GM12865 (cell line): ENCODE measurements at regions not wholly inside any gene's neighbourhood (a gene's known extent, or its start where the extent isn't known, plus 50 kb on each side); places are given as distances from the start of the nearest gene placed in this dataset.

Experiments
- DNase-seq: peaks from one replicate; pipeline ENCODE4 v3.0.0; 2010; ENCODE audit warnings: low read depth
- H3K4me3 ChIP-seq: 2 replicates; pipeline ENCODE4 v1.5.1; 2011; ENCODE audit warnings: mild to moderate bottlenecking, low read depth, low read length, control low read depth
- TF ChIP-seq, protein P1 (sequence below): IDR thresholded peaks from 2 replicates; pipeline ENCODE4 v1.5.1; 2011; ENCODE audit warnings: low read length, control low read depth, low read depth, inconsistent platforms; ENCODE audit not compliant: insufficient read depth; ENCODE audit errors: missing control alignments

DNA sequence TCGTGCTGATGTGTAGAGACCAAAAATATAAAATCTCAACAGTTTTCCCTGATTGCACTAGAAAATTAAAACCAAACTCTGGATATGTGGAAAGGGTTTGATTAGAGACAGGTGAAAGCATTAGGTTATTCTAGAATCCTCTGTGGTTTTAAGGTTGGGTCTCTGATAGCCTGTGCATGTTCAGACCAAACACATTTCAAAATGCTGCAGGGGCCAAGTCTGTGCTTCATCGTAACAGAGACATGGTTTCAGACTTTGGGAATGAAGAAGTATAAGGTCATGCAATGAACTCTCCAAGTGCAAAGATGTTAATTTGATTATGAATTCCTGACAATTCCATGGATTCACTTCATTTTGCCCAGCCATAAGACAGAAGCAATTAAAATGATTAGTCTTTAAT lies 261.0 kb upstream of the KCNJ16 start:
- DNase-seq: no peak
- TF ChIP-seq, protein P1, sequence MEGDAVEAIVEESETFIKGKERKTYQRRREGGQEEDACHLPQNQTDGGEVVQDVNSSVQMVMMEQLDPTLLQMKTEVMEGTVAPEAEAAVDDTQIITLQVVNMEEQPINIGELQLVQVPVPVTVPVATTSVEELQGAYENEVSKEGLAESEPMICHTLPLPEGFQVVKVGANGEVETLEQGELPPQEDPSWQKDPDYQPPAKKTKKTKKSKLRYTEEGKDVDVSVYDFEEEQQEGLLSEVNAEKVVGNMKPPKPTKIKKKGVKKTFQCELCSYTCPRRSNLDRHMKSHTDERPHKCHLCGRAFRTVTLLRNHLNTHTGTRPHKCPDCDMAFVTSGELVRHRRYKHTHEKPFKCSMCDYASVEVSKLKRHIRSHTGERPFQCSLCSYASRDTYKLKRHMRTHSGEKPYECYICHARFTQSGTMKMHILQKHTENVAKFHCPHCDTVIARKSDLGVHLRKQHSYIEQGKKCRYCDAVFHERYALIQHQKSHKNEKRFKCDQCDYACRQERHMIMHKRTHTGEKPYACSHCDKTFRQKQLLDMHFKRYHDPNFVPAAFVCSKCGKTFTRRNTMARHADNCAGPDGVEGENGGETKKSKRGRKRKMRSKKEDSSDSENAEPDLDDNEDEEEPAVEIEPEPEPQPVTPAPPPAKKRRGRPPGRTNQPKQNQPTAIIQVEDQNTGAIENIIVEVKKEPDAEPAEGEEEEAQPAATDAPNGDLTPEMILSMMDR: no peak
- no peak overlapping the region for H3K4me3 ChIP-seq

DNA sequence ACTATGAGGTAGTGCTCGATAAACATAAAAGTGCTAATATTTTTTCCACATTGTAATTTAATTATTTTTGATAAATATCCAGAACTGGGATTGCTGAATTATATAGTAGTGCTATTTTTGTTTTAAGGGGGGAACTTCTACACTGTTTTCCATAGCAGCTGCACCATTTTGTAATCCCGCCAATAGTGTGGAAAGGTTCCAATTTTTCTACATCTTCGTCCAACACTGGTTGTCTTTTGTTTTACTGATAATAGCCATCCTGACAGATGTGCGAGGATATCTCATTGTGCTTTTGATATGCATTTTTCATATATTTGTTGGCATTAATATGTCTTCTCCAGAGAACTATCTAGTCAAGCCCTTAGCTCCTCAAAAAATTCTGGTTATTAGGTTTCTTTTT lies 259.6 kb upstream of the KCNJ16 start:
- TF ChIP-seq, protein P1: no peak
- no peak for DNase-seq

DNA sequence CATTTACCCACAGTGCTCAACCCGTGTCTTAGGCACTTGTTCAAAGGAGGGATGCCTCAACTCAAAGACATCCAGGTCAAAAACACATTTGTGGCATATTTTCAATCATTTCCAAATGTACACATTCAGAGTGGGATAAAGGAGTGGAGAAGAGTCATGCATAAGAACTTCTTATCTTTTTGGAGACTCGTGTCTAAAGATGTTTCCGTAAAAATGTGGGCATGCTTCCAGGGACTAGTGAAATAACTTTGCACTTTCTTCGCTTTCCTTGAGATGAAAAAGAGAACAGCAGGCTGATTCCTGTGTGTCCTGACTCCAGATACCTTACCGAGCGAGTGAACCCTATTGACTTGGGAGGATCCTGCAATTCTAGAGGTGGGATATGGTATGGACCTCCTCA lies 256.6 kb upstream of the KCNJ16 start:
- TF ChIP-seq, protein P1: no peak
- no peak for DNase-seq
- no peak overlapping the region for H3K4me3 ChIP-seq

More for the DNA sequence above, 259.6 kb upstream of the KCNJ16 start:
- no peak overlapping the region for H3K4me3 ChIP-seq

DNA sequence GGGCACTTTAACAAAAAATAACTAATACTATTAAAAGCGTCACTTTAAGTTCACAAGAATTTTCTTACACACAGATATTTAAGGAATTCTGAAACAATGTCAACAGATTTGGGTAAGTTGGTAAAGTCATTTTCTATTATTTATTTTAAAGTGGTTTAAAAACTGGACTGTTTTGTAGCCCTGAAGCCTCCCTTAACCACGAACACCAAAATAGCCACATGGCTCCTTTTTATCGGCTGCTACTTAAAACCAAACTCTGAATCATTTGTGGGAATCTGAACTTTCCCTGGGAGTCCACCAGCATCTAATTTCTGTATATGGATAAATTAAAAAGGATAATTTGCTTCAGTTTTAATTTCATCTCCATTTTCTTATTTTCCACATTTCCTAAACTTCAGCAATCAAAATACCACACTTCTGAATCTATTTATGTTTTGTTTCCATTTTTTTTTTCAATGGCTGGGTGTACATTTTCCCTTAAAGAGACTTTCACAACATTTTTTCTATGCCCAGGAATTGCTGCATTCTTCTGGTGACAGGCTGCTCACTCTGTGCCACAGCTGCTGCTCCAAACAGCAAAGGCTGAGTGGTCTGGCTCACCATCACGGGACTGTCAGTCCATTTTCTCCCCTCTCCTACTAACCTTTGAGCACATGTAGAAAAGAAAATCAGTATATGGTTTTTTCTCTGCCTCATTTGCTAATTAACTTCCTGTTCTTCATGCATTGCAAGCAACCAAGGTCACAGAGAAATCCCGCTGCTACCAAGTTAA lies 255.5 kb upstream of the KCNJ16 start:
- DNase-seq: no peak

DNA sequence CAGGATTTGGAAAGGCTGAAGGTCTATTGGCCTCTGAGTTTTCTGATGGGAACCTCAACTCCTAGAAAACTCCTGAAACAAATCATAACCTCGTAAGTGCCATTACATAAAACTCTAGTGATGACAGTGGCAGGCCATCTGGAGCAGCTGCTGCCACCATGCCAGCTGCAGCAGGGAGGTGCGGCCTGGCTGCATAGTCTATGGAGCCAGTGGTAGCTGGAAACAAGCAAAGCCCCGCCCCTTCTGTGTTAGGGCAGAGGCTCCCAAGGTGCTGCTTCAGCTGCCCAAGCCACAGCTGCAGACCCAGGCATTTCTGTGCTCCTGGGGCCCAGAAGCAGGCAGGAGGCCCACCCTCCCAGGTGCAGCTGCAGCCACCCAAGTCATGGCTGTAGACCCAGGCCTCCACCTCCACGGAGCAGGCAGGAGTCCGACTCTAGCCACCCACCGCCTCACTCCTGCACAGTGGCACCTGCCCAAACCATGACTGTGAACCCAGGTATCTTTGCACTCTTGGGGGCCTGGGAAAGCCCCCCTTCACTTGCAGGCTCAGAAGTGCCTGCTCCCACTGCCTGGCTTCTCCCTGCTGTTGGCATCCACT lies 254.1 kb upstream of the KCNJ16 start:
- H3K4me3 ChIP-seq: no peak overlapping the region
- no peak for DNase-seq
- TF ChIP-seq, protein P1: no peak

More for the DNA sequence above, 255.5 kb upstream of the KCNJ16 start:
- TF ChIP-seq, protein P1: no peak
- no peak overlapping the region for H3K4me3 ChIP-seq

DNA sequence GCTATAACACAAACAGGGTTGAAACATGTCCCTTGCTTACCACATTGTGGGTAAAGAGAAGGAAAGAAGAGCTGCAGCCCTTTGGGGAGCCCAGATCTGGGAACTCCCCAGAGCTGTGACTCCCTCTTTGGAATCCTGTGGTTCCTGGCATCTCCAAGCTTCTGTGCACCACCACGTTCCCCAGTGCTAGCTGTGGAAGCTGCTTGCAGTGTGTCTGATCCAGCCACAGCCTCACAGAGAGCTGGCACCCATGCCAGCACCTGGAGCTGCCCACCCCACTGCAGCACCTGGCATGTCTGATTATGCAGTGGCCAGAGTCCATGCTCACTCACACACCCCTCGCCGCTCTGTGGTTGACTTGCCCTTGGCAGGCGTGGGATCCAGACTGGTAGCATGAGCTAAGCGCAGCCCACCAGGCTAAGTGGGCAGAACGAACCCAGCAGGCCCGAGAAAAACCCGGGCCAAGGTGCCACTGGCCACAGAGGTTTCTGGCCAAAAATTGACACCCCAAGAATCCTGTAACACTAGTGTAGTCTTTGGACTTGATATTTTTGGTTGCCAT lies 252.6 kb upstream of the KCNJ16 start:
- DNase-seq: no peak
- TF ChIP-seq, protein P1: no peak
- no peak overlapping the region for H3K4me3 ChIP-seq

DNA sequence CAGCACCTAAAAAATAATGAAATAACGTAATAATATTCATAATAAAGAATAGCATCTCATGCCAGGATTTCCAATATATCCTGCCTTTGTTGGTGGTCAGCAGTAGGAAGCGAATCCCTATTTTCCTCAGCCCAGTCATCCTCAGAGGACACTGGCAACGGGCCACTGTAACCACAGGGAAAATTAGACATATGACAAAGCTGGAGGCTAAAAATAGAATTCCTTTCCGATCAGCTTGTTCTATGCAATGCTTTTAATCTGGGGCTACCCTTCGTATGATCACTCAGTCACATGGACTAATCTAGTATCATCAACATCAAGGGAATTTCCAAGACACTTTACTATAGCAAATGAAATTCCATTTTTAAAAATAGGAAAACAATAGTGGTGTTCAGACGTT lies 246.9 kb upstream of the KCNJ16 start:
- DNase-seq: no peak
- TF ChIP-seq, protein P1: no peak
- no peak overlapping the region for H3K4me3 ChIP-seq
